OCI-LY7 (cell line): ENCODE measurements at regions not wholly inside any gene's neighbourhood (a gene's known extent, or its start where the extent isn't known, plus 50 kb on each side); places are given as distances from the start of the nearest gene placed in this dataset.
"Not testable (repeated sequence)": the region's sequence is repeated elsewhere in the genome, so short reads cannot be mapped to it uniquely, and the experiment has no call there.

Experiments
- BruUV-seq: library from RNA; stranded (reverse); fragments of 400-500 nt; replicated peaks from 2 replicates; lab custom pipeline; 2021; lab: Mats Ljungman, UMichigan
- CTCF ChIA-PET: fragments of 300-600 bp; sonication (Branson Sonifier 250); formaldehyde crosslinking; loops from one replicate; lab custom pipeline; 2022; ENCODE audit warnings: antibody characterized with exemption; ENCODE audit not compliant: unreplicated experiment; lab: Charles Lee
- POLR2A ChIA-PET: fragments of 300-600 bp; sonication (Branson Sonifier 250); formaldehyde crosslinking; loops from one replicate; lab custom pipeline; 2022; ENCODE audit warnings: antibody characterized with exemption; lab: Charles Lee
- DNase-seq: peaks from one replicate; pipeline ENCODE4 v3.0.0-alpha.2; 2015; ENCODE audit warnings: low spot score
- H2AFZ ChIP-seq: fragments of 200-600 bp; sonication (generic), shearing (Covaris generic); 2 replicates; pipeline ENCODE4 v1.6.1; 2014; ENCODE audit warnings: mild to moderate bottlenecking, antibody characterized with exemption, low read length, moderate library complexity
- H3K27ac ChIP-seq: fragments of 200-600 bp; sonication (generic); 2 replicates; pipeline ENCODE4 v1.5.1; 2014; ENCODE audit warnings: mixed run types, low read depth, mild to moderate bottlenecking, moderate library complexity, low read length, inconsistent platforms; ENCODE audit not compliant: poor library complexity, severe bottlenecking
- H3K36me3 ChIP-seq: fragments of 200-600 bp; sonication (generic); 2 replicates; pipeline ENCODE4 v1.6.1; 2014; ENCODE audit warnings: mild to moderate bottlenecking, antibody characterized with exemption, low read length, moderate library complexity, mixed read lengths; ENCODE audit not compliant: insufficient read depth
- H3K4me1 ChIP-seq: fragments of 200-600 bp; sonication (generic); 2 replicates; pipeline ENCODE4 v1.5.1; 2014; ENCODE audit warnings: mild to moderate bottlenecking, low read length; ENCODE audit not compliant: insufficient read depth, poor library complexity, severe bottlenecking
- H3K4me2 ChIP-seq: fragments of 200-600 bp; sonication (generic); 2 replicates; pipeline ENCODE4 v1.6.1; 2014; ENCODE audit warnings: mild to moderate bottlenecking, low read length
- H3K4me3 ChIP-seq: fragments of 200-600 bp; sonication (generic); 2 replicates; pipeline ENCODE4 v1.5.1; 2014; ENCODE audit warnings: mild to moderate bottlenecking, low read depth, low read length; ENCODE audit not compliant: poor library complexity, severe bottlenecking
- H3K79me2 ChIP-seq: fragments of 200-600 bp; sonication (generic); 2 replicates; pipeline ENCODE4 v1.6.1; 2016; ENCODE audit warnings: low read depth, mild to moderate bottlenecking, low read length, moderate library complexity, mixed read lengths; ENCODE audit not compliant: insufficient read depth
- H3K9me2 ChIP-seq: fragments of 200-600 bp; sonication (generic); 2 replicates; pipeline ENCODE4 v1.6.1; 2016; ENCODE audit warnings: mild to moderate bottlenecking, low read length, mixed read lengths; ENCODE audit not compliant: insufficient read depth
- H3K9me3 ChIP-seq: fragments of 200-600 bp; sonication (generic); 2 replicates; pipeline ENCODE4 v1.6.1; 2014; ENCODE audit warnings: mild to moderate bottlenecking, mixed run types, low read length, mixed read lengths
- H4K20me1 ChIP-seq: fragments of 200-600 bp; sonication (generic); 2 replicates; pipeline ENCODE4 v1.6.1; 2014; ENCODE audit warnings: mild to moderate bottlenecking, antibody characterized with exemption, low read length, moderate library complexity, mixed read lengths; ENCODE audit not compliant: insufficient read depth
- CTCF ChIP-seq: fragments of 200-600 bp; sonication (generic); conservative IDR thresholded peaks from 2 replicates; pipeline ENCODE4 v1.5.1; 2014; ENCODE audit warnings: mild to moderate bottlenecking, antibody characterized with exemption, low read length, moderate library complexity, mixed read lengths
- EZH2phosphoT487 ChIP-seq: fragments of 200-600 bp; sonication (generic); IDR thresholded peaks from 2 replicates; pipeline ENCODE4 v1.6.1; 2018; ENCODE audit warnings: low read depth, borderline replicate concordance, mild to moderate bottlenecking, mixed run types, antibody characterized with exemption, low read length, moderate library complexity, mixed read lengths
- intact Hi-C: fragments of 100-400 bp; cut with micrococcal nuclease; formaldehyde crosslinking; loops from one replicate; pipeline ENCODE4 v1.10.0; 2022; ENCODE audit not compliant: unreplicated experiment

GRCh38 chr13:67462098-67462497 is 232.0 kb upstream of the PCDH9 start:
- no peaks in the 10 kb centered on the region for H4K20me1 ChIP-seq
- no peak overlapping the region for H3K27ac ChIP-seq
- POLR2A ChIA-PET: no interaction called here
- no peaks in the 10 kb centered on the region for H3K36me3 ChIP-seq
- no peak overlapping the region for H3K4me2 ChIP-seq
- intact Hi-C loops: no loop called here
- H3K4me3 ChIP-seq: no peak overlapping the region
- no peaks in the 10 kb centered on the region for H3K79me2 ChIP-seq
- H2AFZ ChIP-seq: no peak overlapping the region
- TF ChIP-seq CTCF (no peak), EZH2phosphoT487 (no peak)
- DNase-seq: no peak
- BruUV-seq: no TSS peak
- no peaks in the 10 kb centered on the region for H3K9me2 ChIP-seq
- H3K4me1 ChIP-seq: no peaks in the 10 kb centered on the region
- H3K9me3 ChIP-seq: no peaks in the 10 kb centered on the region
- CTCF ChIA-PET: no interaction called here

GRCh38 chr13:67452526-67452925 is 222.4 kb upstream of the PCDH9 start:
- H4K20me1 ChIP-seq, DNase-seq, H3K4me3 ChIP-seq, BruUV-seq, CTCF ChIA-PET, H3K4me1 ChIP-seq, H3K9me2 ChIP-seq, H3K36me3 ChIP-seq, POLR2A ChIA-PET, H3K79me2 ChIP-seq, H3K4me2 ChIP-seq, H3K27ac ChIP-seq, H2AFZ ChIP-seq, intact Hi-C loops, H3K9me3 ChIP-seq: not testable (repeated sequence)

GRCh38 chr13:67445436-67445835 is 215.3 kb upstream of the PCDH9 start:
- Histone ChIP-seq H3K4me2 (no peak overlapping the region), H3K27ac (no peak overlapping the region), H3K36me3 (no peaks in the 10 kb centered on the region), H4K20me1 (no peaks in the 10 kb centered on the region), H2AFZ (no peak overlapping the region), H3K4me1 (no peaks in the 10 kb centered on the region), H3K9me3 (no peaks in the 10 kb centered on the region), H3K79me2 (no peaks in the 10 kb centered on the region), H3K9me2 (no peaks in the 10 kb centered on the region), H3K4me3 (no peak overlapping the region)
- ChIA-PET POLR2A (interaction anchor here (0.6 to 1.2 kb wide), 3 partner anchors 13 to 421 kb away, joined by 3 to 4 read pairs (median 3); no protein-coding TSS in a partner anchor), CTCF (no interaction called here)
- TF ChIP-seq CTCF: no peak
- TF ChIP-seq EZH2phosphoT487: no peak
- intact Hi-C loops: no loop called here
- no TSS peak for BruUV-seq
- no peak for DNase-seq
